ENCODE measurements at regions not wholly inside any gene's neighbourhood (a gene's known extent, or its start where the extent isn't known, plus 50 kb on each side); places are given as distances from the start of the nearest gene placed in this dataset.

DNA sequence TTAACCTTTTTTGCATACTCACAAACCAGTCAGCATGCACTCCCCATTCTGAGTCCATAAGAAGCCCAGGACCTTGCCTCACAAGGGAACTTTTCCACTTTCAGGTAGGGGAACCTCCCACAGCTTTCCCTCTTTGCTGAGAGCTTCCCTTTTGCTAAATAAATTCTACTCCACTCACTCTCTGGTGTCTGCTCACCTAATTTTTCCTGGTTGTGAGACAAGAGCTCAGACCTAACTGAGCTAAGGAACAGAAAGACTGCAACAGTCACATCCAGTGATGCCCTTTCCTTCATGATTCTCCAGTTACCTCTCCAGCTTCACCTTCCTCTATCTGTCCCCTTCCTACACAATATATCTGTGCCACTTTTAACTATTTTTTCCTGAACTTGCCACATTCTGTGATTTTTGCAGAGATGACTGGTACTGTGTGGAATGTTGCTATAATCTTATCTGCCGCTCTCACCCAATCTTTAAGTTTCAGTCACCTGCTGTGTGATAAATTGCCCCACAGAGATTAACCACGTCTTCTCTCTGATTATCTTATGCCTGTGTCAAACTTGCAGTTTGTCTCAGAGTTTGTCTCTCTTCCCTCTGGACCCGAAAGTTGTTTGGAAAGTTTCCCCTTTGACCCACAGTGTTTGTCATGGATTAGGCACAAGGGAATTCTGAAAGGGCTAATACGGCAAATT is 737.1 kb upstream of the FLRT2 start:
- DNase-seq (ENCODE audit: low read depth), result no peak

DNA sequence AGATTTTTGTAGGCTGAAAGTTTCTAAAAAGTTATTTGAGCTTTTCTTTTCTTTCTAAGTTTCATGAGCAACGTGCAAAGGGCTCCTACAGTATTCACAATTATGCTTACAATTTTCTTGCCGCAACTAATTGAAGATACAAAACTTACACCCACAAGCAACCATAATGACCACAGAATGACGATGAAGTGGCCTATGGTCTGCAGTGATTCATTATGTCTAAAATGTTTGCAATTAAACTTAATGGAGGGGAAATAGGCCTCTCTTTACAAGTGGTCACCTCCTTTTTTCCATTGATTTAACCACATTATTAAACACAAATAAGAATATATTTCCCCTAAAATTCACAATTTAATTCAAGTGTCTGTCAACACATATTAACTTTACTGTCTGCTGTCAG is 732.6 kb upstream of the FLRT2 start:
- DNase-seq (ENCODE audit: low read depth), result no peak

DNA sequence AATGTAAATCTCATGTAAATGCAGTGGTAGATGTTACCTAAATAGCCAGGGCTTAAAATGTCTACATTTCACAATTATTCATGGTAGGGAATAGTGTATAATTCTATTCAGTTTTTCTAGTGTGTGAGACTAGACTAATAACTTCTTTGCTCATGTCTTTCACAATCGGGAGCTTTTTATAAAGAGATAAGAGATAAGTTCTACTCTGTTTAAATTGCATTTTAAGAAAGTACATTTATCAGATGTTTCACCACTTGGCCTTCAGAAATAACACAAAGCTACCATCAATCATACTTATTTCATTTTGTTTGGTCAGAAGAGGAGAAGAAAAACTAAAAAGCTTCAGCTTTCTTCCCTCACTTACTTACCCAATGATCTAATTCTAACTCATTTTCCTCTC is 725.5 kb upstream of the FLRT2 start:
- no peak for DNase-seq (ENCODE audit: low read depth)

DNA sequence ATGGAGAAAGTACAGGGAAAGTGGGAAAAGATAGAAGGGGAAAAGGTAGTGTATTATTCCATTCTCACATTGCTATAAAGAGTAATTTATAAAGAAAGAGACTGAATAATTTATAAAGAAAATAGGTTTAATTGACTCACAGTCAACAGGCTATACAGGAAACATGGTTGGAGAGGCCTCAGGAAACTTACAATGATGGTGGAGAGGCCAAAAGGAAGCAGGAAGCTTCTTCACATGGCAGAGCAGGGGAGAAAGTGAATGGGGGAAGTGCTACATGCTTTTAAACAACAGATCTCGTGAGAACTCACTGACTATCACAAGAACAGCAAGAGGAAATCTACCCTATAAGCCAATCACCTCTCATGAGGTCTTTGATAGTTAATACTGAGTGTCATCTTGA is 725.0 kb upstream of the FLRT2 start:
- DNase-seq (ENCODE audit: low read depth), result no peak

DNA sequence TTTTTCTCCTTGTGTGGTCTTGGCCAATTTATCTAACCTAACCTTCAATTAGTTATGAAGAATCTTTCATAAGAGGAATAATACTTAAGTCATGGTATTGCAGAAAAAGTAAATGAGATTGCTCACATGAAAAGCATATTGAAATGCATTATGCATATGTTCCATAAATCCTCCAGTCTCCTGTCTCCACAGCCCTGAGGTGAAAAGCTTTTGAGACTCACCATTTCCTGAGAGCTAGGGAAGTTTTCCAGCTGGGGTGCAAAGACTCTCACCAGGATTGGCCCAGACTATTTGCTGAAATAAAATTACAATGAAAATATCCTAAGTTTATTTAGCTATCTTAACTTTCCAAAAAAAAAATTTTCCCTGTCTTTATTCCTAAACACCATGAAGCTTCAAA is 723.8 kb upstream of the FLRT2 start:
- DNase-seq (ENCODE audit: low read depth), result no peak

DNA sequence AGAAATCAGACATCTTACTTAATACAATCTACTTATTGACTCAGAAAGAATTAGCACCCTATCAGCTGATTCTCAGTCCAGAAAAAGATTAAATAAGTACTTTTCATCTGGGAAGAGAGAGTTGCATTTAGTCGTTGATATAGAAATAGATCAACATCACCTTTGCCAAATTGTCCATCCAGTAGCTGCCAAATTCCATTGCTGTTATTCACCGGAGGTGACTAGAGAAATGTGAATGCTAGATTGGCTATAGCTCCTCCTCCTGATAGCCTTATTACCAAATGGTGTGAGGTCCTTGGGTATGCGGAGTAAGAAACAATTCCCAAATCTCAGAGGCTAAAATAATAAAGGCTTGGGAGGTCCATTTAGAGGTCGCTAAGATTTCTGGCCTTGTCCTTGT is 723.3 kb upstream of the FLRT2 start:
- no peak for DNase-seq (ENCODE audit: low read depth)

DNA sequence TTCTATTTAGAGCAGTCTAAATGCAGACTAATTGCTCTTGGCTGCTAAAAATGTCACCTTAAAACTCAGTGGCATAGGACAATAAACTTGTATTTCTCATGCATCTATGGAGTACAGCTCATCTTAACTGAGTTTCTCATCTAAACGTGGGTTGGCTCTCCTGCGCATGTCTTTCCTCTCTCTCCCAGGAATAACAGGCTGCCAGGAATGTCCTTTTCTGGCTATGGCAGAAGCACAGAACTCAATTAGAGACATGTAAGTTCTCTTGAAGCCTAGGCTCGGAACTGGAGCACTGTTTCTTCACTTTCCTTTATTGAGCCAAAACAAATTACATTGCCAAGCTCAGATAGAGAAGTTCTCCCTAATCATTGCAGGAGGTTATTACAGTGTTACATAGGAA is 722.3 kb upstream of the FLRT2 start:
- no peak for DNase-seq (ENCODE audit: low read depth)

DNA sequence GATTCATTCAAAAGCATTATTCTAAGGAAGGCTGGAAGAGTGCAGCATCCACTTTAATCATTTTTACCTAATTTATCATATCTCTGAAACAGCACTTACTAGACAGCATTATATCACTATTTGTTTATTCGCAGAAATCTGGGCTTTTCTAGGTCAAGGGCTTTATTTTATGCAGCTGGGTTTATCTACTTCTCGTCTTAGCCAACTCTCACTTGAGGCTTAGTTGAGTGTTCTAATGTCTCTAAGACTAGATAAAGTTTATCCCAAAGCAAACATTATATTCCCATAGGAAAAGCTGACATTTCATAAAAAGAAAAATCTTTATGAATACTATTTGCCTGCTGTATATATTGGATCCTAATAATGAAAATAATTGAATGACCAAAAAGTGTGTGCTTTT is 720.8 kb upstream of the FLRT2 start:
- no peak for DNase-seq (ENCODE audit: low read depth)

DNA sequence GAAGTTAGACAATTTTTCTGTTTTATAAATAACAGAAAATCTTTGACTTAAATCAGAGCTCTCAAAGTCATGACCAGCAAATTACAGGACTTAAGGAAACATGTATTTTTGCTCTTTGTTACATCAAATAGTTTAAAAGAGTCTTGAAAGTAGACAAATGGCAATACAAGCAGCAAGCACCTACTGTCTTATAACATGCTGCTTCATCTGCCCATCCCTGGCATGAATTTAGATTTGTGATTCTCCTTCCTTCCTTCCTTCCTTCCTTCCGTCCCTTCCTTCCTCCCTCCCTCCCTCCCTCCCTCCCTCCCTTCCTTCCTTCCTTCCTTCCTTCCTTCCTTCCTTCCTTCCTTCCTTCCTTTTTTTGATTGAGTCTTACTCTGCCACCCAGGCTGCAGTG is 715.6 kb upstream of the FLRT2 start:
- DNase-seq (ENCODE audit: low read depth), result no peak

DNA sequence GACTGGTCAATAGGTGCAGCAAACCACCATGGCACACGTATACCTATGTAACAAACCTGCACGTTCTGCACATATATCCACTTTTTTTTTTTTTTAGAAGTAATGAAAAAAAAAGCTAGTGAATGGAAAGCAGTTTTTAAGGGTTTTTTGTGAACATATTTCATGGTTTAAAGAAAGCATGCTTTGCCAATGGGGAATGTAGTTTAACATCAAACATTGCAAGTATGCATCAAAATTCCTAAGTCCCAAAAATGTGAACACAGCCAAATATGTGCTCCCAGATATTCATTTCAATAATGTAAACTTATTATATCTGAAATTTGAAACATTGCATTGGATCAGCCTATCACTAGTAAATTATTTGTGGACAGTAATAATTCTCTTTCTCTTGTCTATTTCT is 710.4 kb upstream of the FLRT2 start:
- DNase-seq (ENCODE audit: low read depth), result no peak

DNA sequence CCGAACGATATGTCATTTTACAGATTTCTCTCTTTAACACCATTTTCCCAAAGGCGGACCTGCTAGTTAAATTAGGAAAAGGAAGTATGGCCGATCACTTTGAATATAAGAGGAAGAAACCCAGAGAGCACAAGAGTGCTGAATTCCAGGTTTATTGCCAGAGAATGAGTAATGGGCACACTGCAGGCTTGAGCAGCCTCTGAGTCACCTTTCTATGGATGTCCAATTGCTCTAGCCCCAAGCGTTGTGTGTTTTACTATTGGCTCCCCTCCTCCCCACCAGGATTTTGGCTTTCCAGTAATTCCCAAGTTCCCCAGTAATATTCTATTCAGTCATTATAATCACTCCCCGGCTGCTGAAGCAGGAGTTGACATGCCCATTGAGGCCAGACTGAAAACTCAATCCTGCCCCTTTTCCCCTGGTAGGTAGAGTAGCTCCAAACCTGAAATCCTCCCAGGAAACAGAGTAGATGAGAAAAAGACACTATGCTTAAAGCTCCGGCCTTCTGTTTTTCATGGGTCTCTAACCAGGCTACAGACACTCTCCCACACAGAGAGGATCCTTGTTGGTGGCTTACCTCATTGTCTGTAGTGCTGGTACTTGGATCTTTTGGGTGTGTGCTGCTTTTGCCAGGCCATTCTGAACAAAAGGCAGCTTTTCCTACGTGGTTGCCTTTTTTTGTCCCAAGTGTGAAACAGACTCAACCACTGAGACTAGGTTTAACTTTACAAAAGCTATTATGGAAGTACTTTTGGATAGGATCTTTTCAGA is 704.3 kb upstream of the FLRT2 start:
- no peak for DNase-seq (ENCODE audit: low read depth)

DNA sequence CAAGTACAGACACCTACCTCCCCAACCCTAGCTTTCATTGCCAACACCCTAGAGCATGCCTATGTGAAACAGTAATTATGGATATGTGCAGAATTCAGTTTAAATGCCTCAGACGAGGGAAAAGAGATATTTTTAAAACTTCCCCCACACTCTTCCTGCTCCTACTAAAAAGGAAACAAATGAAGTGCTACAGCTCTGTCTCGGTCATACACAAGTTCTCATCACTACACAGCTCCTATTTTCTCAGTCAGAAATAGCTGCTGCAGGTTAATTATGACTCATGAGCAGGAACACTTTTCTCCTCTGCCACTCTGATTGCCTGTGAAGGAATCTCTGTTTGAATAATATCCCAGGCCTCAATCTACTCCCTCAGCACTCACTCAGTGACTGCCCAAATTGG is 703.6 kb upstream of the FLRT2 start:
- DNase-seq (ENCODE audit: low read depth), result no peak

DNA sequence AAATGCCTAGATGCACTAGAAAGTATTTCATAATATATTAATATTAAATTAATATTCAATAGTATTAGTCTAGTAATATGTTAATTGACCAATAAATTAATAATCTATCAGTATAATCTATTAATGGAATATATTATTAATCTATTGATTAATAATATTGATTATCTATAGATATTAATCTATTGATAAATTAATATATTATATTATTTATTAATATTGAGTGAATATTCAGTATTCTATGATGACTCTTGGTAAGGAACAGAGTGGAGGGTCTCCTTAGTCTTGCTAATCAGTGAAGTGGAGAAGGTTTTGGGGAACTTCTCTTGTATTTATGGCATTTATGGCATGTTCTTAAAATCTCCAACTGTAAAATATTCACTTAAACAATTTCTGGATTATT is 679.3 kb upstream of the FLRT2 start:
- DNase-seq (ENCODE audit: low read depth), result no peak

DNA sequence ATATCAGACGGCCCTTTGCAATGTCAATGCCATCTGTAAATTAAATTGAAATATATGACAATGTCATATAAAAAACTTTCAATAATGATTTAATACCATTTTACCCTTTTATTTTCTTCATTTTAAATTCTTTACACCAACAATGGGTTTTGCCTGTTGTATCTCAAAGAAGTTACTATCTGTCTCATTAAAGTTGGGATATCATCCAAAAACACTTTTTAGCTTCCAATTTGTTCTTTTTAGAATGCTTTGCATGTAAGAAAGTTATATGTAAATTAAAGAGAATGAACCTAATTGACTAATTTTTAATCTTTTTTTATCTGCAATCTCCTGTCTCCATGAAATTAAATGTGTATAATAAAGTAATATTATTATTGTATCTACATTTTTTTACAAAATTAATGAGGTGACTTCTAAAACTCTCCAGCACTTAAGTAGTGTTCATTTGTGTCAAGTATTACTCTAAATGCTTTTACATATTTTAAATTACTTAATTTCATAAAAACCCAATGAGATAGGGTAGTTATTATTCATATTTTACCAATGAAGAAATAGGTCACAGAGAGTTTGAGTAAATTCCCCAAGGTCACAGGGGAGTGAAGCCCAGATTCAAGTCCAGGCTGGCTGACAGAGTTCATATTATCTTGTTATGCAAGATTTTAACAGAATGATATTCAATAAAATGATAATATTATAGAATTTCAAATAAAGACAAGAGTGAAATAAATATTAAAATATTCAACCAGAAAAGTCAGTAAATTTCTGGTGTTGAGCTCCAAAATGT is 673.0 kb upstream of the FLRT2 start:
- no peak for DNase-seq (ENCODE audit: low read depth)

DNA sequence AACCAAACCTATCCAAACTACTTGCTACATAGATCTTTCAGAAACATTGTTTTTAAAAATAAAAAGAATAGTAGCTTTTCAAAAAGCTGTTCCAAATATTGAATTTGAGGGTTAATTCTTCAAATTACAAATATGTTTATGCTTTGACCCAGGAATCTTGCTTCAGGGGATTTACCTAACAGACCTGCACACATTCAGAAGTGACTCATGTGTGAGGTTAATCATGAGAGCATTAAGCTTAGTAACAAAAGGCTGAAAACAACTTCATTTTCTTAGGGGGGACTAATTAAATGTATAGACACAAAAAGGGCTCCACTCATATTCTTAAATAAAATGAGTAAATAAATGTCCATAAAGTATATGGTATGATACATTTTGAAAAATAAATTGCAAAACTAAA is 672.4 kb upstream of the FLRT2 start:
- DNase-seq (ENCODE audit: low read depth), result no peak

DNA sequence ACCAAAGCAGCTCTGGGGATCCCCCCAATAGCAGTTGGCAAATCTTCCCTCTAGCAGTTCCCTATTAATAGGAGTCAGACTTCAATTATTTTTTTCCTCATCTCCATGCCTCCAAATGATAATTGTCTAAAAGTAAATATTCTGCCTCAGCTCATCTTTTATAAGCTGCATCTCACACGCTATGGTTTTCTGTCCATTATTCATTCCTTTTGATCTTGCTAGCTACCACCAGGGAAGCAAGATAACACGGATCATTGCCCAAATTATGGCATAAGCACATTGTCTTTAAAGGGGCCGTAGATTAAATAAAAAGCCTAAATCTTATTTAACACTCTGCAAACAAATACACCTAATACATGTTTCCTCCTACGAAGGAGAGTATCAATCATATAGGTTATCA is 670.8 kb upstream of the FLRT2 start:
- no peak for DNase-seq (ENCODE audit: low read depth)

DNA sequence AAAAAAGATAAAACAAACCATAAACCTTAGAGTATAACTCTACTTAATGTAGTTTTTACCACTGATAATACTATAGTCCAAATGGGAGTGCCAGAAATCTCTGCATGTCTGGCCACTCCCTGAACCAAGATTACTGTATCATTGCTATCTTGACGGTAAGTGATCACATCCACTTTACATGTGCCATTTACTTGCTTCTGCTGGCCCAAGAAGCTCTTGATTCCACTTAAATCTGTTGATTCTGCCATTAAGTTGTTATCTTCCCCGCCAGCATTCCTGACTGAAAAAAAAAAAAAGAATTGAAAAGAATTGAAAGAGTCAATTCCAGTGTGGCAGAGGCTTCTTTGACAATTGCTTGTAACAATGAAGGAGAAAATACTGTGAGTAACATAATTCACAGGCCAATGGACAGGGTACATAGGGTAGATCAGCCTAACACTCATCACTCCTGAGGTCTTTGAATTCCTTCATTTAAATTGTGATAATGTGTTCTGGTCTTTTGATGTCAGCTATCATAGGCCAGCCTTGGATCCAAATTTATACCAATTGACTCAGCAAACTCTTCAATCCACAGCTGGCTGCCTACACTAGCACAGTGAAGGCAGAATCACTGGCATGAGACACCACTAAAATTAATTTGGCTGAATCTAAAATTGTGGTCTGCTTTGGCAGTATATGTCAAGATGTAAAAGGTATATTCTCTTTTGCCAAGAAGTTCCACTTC is 665.2 kb upstream of the FLRT2 start:
- DNase-seq (ENCODE audit: low read depth), result peak; percentile 1

DNA sequence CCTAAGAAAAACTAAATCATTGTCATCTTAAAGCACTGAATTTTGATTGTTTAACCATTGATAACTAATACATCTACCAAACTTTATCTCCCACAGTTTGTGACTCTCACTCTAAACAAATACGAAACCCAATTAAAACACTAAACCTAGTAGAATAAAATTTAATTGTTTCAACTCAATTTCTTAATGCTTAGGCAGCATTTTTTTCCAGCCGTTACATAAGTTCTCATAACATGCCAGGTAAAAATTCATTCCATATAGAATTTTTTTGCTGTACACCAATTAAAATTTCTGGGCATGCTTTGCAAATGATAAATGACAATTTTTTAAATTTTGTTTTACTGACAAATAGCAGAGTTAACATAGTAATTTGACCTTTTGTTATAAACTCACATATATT is 658.2 kb upstream of the FLRT2 start:
- no peak for DNase-seq (ENCODE audit: low read depth)

DNA sequence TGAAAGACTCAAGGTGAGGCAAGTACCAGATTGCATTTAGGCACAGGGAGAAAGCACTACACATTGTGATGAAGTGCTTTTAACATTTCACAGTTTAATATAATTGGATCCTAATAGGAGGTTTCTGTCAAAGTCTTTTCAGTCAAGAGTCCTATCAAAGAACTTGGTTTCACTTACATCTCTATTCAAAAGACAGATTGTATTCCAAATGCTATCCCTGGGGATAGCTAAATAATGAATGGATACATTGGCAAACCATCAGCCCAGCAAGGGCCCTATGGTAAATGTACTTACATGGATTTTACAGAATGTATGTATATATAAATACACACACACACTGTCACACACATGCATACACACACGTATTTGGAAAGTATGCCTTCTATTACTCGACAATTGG is 655.5 kb upstream of the FLRT2 start:
- no peak for DNase-seq (ENCODE audit: low read depth)

DNA sequence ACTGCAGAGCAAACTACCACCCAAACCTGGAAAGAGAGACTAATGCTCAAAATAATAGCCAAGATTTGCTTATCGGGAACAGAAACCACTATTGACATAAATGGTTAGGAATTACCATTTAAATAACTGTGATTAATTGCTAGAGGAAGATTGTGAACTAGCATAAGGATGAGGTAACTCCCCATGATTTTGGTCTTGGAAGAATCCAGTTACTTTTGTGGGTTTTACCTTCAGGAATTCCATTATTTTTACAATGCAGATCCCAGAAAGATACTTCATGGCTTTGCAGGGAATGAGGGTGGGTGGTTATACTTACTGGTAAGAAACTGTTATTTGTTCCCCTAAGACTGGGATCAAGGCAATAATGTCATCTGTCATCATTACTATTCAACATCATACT is 652.9 kb upstream of the FLRT2 start:
- DNase-seq (ENCODE audit: low read depth), result no peak

DNA sequence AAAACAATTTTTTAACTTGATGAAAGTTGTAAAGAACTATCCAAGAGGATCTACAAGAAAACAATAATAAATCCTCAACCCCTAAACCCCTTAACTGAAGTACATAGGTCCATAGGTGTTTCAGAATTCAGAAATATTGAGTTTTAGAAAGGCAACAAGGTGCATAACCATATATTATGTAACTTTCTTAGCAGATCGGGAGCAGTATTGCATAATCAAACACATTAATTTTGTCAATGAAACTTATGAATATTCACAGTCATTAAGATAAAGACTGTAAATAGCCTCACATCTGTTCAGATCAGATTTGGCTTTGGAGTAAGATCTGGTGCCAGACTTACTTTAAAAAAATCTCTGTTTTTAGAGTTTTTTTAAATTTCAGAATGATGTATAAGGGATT is 647.1 kb upstream of the FLRT2 start:
- DNase-seq (ENCODE audit: low read depth), result no peak

DNA sequence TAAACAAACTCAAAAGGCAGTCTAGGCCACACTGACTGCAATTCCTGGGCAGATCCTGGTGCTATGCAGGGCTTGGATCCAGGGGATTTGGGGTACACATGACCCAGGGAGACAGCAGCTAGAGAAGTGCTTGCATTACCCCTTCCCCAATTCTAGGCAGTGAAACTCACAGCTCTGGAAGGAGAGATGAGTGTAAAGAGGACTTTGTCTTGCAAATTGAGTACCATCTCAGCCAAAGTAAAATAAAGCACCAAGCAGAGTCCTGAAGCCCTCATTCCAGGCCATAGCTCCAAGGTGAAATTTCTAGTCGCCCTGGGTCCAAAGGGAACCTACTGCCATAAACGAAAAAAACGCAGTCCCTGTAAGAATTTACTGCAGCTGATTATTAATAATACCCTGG is 644.9 kb upstream of the FLRT2 start:
- no peak for DNase-seq (ENCODE audit: low read depth)

All from myocyte (in vitro differentiated cells).